Endothelial cell of umbilical vein (primary cell): ENCODE measurements at regions not wholly inside any gene's neighbourhood (a gene's known extent, or its start where the extent isn't known, plus 50 kb on each side); places are given as distances from the start of the nearest gene placed in this dataset.

Source experiments
- BruUV-seq: library from RNA; stranded (reverse); fragments of 400-500 nt; replicated peaks from 2 replicates; lab custom pipeline; 2021; lab: Mats Ljungman, UMichigan
- CTCF ChIA-PET: fragments of 300-600, 350-600 bp; sonication (Branson Sonifier 250); formaldehyde crosslinking; loops from one replicate; lab custom pipeline; 2021; ENCODE audit warnings: antibody characterized with exemption, inconsistent platforms; lab: Charles Lee
- POLR2A ChIA-PET: fragments of 300-600, 350-600 bp; sonication (Branson Sonifier 250); formaldehyde crosslinking; loops from one replicate; lab custom pipeline; 2021; ENCODE audit warnings: antibody characterized with exemption, inconsistent platforms; lab: Charles Lee
- DNase-seq: peaks from one replicate; pipeline ENCODE4 v3.0.0-alpha.2; 2011; ENCODE audit warnings: low read depth, low spot score
- FAIRE-seq: peaks from 2 replicates; lab custom pipeline; 2011; peaks lifted over from hg19 to GRCh38; lab: Jason Lieb, UNC
- H2AFZ ChIP-seq: 2 replicates; pipeline ENCODE4 v1.6.0; 2012; ENCODE audit warnings: low read depth, low read length, control low read depth, inconsistent platforms
- H3K27ac ChIP-seq: 2 replicates; pipeline ENCODE4 v1.5.1; 2011; ENCODE audit warnings: low read depth, mild to moderate bottlenecking, control low read depth, low read length, moderate library complexity; ENCODE audit not compliant: insufficient read depth
- H3K27me3 ChIP-seq, 2 experiments: 2 replicates each; pipeline versions ENCODE4 v1.6.0 to v1.6.1; 2011; ENCODE audit warnings: low read length in 2 of 2, mixed read lengths in 1 of 2; ENCODE audit not compliant: control insufficient read depth in 2 of 2, insufficient read depth in 2 of 2
- H3K36me3 ChIP-seq, 2 experiments: 2 replicates in 1 of 2; 3 replicates in 1 of 2; pipeline ENCODE4 v1.5.1; 2011; ENCODE audit warnings: low read length in 2 of 2, mild to moderate bottlenecking in 1 of 2, moderate library complexity in 1 of 2; ENCODE audit not compliant: control insufficient read depth in 2 of 2, insufficient read depth in 2 of 2; ENCODE audit errors: extremely low read depth in 1 of 2
- H3K4me1 ChIP-seq: 3 replicates; pipeline ENCODE4 v1.5.1; 2011; ENCODE audit warnings: mild to moderate bottlenecking, low read length; ENCODE audit not compliant: control insufficient read depth, insufficient read depth; ENCODE audit errors: extremely low read depth
- H3K4me2 ChIP-seq: 2 replicates; pipeline ENCODE4 v1.6.1; 2011; ENCODE audit warnings: low read length, control low read depth, mixed read lengths; ENCODE audit not compliant: insufficient read depth
- H3K4me3 ChIP-seq, 3 experiments: fragments of 200-600 bp in 1 of 3; sonication (generic), shearing (Covaris generic) in 1 of 3; replicated peaks in 1 of 3; 2 replicates each; pipeline ENCODE4 v1.5.1; 2011 to 2016; ENCODE audit warnings: control low read depth in 3 of 3, low read length in 3 of 3, mild to moderate bottlenecking in 2 of 3, inconsistent platforms in 1 of 3, low read depth in 1 of 3, moderate library complexity in 1 of 3; ENCODE audit not compliant: insufficient read depth in 1 of 3
- H3K79me2 ChIP-seq: 2 replicates; pipeline ENCODE4 v1.6.0; 2012; ENCODE audit warnings: low read length, inconsistent platforms; ENCODE audit not compliant: control insufficient read depth, insufficient read depth
- H3K9ac ChIP-seq: replicated peaks from 2 replicates; pipeline ENCODE3; 2011; ENCODE audit warnings: low read length, control low read depth; ENCODE audit not compliant: insufficient read depth; ENCODE audit errors: extremely low read depth
- H3K9me1 ChIP-seq: replicated peaks from 3 replicates; pipeline ENCODE4 v1.6.0; 2011; ENCODE audit warnings: mild to moderate bottlenecking, low read length; ENCODE audit not compliant: control insufficient read depth, insufficient read depth; ENCODE audit errors: extremely low read depth
- H3K9me3 ChIP-seq: replicated peaks from 2 replicates; pipeline ENCODE4 v1.5.1; 2012; ENCODE audit warnings: low read length, inconsistent platforms; ENCODE audit not compliant: control insufficient read depth, insufficient read depth
- H4K20me1 ChIP-seq: replicated peaks from 2 replicates; pipeline ENCODE3; 2011; ENCODE audit warnings: mild to moderate bottlenecking, low read length; ENCODE audit not compliant: control insufficient read depth, insufficient read depth; ENCODE audit errors: extremely low read depth
- GATA2 ChIP-seq: IDR thresholded peaks from 2 replicates; pipeline ENCODE4 v1.7.0; 2011; ENCODE audit warnings: low read depth, mild to moderate bottlenecking, moderate library complexity, mixed read lengths, low read length; ENCODE audit not compliant: insufficient read length, insufficient read depth
- JUN ChIP-seq: IDR thresholded peaks from 2 replicates; pipeline ENCODE4 v1.6.1; 2011; ENCODE audit warnings: borderline replicate concordance, low read depth; ENCODE audit not compliant: insufficient read length, insufficient read depth
- MYC ChIP-seq: IDR thresholded peaks from one replicate; pipeline ENCODE4 v1.6.1; 2011; ENCODE audit warnings: mild to moderate bottlenecking, low read depth, low read length
- POLR2A ChIP-seq: IDR thresholded peaks from 2 replicates; pipeline ENCODE4 v1.6.1; 2012; ENCODE audit warnings: low read depth, mild to moderate bottlenecking, control low read depth, low read length
- POLR2AphosphoS5 ChIP-seq: IDR thresholded peaks from 2 replicates; pipeline ENCODE4 v1.6.1; 2012; ENCODE audit warnings: low read depth, mild to moderate bottlenecking, control low read depth, low read length, moderate library complexity; ENCODE audit not compliant: insufficient read depth
- dilution Hi-C: fragments of 300-500 bp; cut with MboI; formaldehyde crosslinking; loops from one replicate; pipeline ENCODE4 v1.15.0; 2019; ENCODE audit warnings: low sequenced_read_pairs; ENCODE audit not compliant: extremely low pct_ligation_motif_present
- intact Hi-C: fragments of 100-400 bp; cut with micrococcal nuclease; formaldehyde crosslinking; loops from one replicate; pipeline ENCODE4 v1.10.0; 2022
- TF ChIP-seq, protein P1 (sequence below): IDR thresholded peaks from 2 replicates; pipeline ENCODE4 v1.6.1; 2011; ENCODE audit not compliant: insufficient read depth, insufficient read length

DNA sequence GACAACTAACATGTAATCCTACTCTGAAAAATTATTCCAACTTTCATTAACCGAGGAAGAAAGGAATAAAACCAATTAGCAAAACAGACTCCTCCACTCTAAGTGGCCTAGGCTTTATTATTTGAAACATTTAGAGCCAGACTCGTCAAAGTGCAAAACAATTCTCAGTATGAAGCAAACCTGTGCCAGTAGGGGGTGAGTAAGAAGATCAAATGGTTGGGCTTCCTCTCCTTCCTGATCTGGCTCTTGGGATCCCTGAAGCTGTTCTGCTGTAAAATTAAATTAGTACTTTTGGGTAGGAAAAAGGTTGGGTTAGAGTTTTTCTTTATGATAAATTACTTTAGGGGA is 177.6 kb upstream of the MAN1A1 start:
- no TSS peak for BruUV-seq
- FAIRE-seq, result no peak
- Histone ChIP-seq H3K36me3 (no peaks in the 10 kb centered on the region), H3K27ac (no peak overlapping the region), H2AFZ (no peak overlapping the region), H3K9ac (no peak overlapping the region), H3K4me1 (no peaks in the 10 kb centered on the region), H3K4me2 (no peak overlapping the region), H3K79me2 (no peaks in the 10 kb centered on the region), H4K20me1 (no peaks in the 10 kb centered on the region), H3K9me1 (no peaks in the 10 kb centered on the region), H3K27me3 (no peaks in the 10 kb centered on the region), H3K9me3 (no peaks in the 10 kb centered on the region), H3K4me3 (no peak overlapping the region)
- intact Hi-C loops (no loop called here), dilution Hi-C loops (no loop called here)
- POLR2A ChIA-PET, result no interaction called here
- DNase-seq, result no peak
- TF ChIP-seq JUN (no peak), POLR2A (no peak), MYC (no peak), POLR2AphosphoS5 (no peak), GATA2 (no peak)
- TF ChIP-seq, protein P1, sequence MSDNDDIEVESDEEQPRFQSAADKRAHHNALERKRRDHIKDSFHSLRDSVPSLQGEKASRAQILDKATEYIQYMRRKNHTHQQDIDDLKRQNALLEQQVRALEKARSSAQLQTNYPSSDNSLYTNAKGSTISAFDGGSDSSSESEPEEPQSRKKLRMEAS, result no peak
- CTCF ChIA-PET, result no interaction called here

DNA sequence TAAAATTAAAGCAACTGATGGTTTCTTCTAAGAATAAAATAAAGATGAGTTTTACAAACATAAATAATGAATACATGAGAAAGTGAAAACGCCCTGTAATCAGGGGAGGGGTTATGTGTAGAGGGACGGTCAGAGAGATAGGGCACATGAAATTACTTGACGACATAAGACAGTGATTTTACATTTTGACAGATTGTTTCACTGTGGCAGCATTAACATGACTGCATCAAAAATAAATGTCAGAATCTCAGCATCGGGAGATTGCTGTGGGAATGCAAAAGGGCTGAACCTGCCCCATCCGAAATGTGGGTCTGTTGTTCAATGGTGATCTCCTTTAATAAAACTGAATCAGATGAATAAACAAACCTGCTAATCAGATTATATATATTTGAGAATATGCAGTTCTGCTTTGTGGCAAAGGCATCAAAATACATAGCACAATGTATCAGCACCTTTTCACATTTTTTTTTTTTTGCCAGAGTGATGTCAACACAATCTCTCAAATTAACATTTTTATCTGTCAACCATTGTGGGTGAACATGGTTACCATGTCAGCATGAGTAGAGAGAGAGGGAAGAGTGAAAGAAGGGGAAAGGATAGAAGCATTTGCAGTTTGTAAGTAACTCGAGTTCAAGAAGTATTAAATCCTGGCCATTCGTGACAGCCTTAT is 177.1 kb upstream of the MAN1A1 start:
- no peak overlapping the region for H3K27ac ChIP-seq
- FAIRE-seq, result no peak
- H3K4me2 ChIP-seq, result no peak overlapping the region
- H3K9me3 ChIP-seq, result no peaks in the 10 kb centered on the region
- CTCF ChIA-PET, result no interaction called here
- H3K27me3 ChIP-seq, result no peaks in the 10 kb centered on the region
- intact Hi-C loops (no loop called here), dilution Hi-C loops (no loop called here)
- no peaks in the 10 kb centered on the region for H3K4me1 ChIP-seq
- no peak for DNase-seq
- BruUV-seq, result no TSS peak
- no peaks in the 10 kb centered on the region for H3K9me1 ChIP-seq
- no peak overlapping the region for H3K4me3 ChIP-seq
- H3K79me2 ChIP-seq, result no peaks in the 10 kb centered on the region
- TF ChIP-seq POLR2A, result no peak
- TF ChIP-seq, protein P1, result no peak
- no peak for TF ChIP-seq GATA2
- no peak for TF ChIP-seq MYC
- no peak for TF ChIP-seq JUN
- H4K20me1 ChIP-seq, result no peaks in the 10 kb centered on the region
- no peak overlapping the region for H3K9ac ChIP-seq
- no peak overlapping the region for H2AFZ ChIP-seq
- POLR2A ChIA-PET, result no interaction called here
- no peaks in the 10 kb centered on the region for H3K36me3 ChIP-seq
